Activated CD8-positive, alpha-beta memory T cell treated with anti-CD3 and anti-CD28 coated beads, Interleukin-2, amount 50 U/mL, for 4 hours (primary cell): ENCODE measurements at regions not wholly inside any gene's neighbourhood (a gene's known extent, or its start where the extent isn't known, plus 50 kb on each side); places are given as distances from the start of the nearest gene placed in this dataset.
"Not testable (repeated sequence)": the region's sequence is repeated elsewhere in the genome, so short reads cannot be mapped to it uniquely, and the experiment has no call there.

ENCODE experiments used
- DNase-seq: peaks from one replicate; pipeline ENCODE4 v3.0.0-alpha.2; 2020

- DNase-seq, result no peak
Measured at GRCh38 chr3:98705212-98705611, 57.9 kb upstream of the ST3GAL6 start.

DNA sequence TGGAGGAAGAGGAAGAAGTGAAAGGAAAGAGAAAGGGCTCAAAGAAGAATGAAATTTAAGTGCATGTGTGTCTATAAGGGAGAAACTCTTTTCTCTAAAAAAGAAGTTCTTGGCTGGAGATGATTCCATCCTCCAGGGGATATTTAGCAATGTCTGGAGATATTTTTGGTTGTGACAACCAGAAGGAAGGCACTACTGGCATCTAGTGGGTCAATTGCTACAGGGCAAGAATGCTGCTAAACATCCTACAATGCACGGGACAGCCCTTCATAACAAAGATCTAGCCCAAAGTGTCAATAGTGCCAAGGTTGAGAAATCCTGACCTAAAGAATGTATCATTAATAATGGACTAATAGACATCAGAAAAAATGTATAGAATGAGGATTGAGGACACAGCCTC lies 57.4 kb upstream of the ST3GAL6 start:
- DNase-seq, result no peak

DNA sequence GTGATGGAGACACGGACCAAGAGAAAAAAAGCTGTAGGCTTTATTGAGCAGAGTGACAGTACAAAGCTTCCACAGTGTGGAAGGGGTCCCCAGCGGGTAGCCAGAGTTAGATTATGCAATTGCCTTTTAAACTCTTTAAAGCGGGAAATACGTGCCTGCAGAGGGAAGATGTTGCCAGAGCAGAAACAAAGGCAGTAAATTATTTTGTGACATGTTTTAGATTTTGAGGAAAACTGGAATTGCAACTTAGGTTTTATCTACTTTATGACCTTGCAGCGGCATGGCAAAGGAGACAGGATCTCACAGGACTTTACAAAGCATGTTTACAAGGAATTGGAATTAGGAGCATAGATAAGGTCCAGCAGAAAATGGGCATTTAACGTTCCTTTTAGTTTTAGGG lies 54.5 kb upstream of the ST3GAL6 start:
- not testable (repeated sequence) for DNase-seq

DNA sequence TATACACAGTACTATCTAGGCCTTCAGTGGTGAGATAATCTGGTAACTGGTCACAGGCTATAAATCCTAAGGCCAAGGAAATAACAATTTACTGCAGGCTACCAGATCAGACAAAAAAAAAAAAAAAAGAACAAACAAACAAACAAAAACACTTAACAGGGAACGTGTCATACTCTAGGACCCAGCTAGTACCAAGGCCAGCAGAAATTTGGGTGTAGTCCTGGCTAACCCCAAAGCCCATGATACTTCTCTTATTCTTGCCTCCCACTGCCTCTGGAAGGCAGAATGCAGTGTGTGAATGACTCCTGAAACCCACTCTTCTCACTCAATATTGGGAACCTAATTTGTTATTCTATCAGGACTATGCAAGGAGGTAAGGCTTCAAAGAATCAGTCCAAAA lies 53.7 kb upstream of the ST3GAL6 start:
- no peak for DNase-seq

DNA sequence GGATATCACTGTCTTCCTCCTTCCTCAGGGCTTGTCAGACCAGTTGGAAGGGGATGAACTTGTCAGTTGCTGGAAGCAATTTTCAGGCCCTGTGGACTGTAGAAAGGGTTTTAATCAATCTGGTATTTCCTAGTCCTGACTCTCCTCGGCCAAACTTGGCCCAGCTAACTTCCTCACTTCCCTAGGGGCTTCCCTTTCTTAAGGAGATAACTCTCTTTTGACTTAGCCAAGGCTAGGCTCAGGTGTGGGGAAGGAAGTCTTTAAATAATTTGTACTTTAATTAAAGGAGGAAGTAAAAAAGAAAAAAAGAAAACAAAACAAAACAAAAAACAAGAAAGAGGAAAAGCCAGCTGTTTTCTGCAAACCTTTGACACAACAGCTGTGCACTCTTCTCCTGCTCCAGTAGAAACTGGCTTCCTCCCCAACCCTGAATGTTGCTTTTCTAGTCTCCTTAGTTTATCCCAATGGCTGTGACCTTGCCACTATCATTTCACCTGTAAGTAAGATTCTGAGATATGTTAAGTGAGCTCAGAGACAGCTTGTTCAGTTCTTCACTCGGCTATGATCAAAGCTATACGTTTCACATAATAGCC lies 53.0 kb upstream of the ST3GAL6 start:
- DNase-seq, result no peak

DNA sequence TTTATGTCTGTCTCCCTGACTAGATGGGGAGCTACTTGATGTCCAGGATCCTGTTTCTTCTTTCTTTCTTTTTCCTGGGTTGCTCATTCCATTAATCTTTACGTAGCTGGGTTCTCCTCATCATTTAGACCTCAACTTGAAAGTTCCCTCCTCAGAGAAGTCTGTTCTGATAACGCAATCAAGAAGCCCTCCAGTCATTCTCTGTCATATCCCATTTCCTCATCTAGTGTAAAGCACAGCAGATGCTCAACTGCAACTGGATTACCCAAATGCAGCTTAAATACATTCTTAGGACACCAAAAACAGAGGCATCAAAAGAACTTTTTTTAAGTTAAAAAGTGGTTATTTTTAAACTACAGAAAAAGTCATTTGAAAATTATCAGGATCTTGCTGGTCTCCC lies 51.7 kb upstream of the ST3GAL6 start:
- DNase-seq, result no peak

DNA sequence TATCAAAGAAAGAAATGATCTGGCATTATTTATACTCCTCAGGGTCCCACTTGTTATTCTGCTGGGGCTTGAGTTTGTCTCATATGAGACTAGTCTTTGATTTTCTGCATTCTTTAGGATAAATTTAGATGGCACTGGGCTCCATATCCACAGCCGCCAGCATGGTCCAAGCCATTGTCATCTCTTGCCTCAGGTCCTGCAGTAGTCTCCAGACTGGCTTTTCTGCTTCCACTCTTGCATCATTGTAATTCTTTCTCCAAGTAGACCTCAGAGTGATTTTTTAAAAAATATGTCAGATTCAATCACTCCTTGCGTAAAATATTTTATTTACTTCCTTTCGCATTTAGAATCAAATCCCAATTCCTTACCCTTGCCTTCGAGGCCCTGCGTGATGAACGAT lies 50.4 kb upstream of the ST3GAL6 start:
- DNase-seq, result no peak

GRCh38 chr3:98713332-98713731 lies 49.8 kb upstream of the ST3GAL6 start:
- not testable (repeated sequence) for DNase-seq
